NB4 (cell line): ENCODE measurements at regions not wholly inside any gene's neighbourhood (a gene's known extent, or its start where the extent isn't known, plus 50 kb on each side); places are given as distances from the start of the nearest gene placed in this dataset.

ENCODE experiments used
- MYC ChIP-seq: IDR thresholded peaks from 2 replicates; pipeline ENCODE4 v1.6.1; 2011; ENCODE audit warnings: low read depth, low read length
- POLR2A ChIP-seq: IDR thresholded peaks from 2 replicates; pipeline ENCODE4 v1.6.1; 2011; ENCODE audit warnings: mild to moderate bottlenecking; ENCODE audit not compliant: insufficient read length; ENCODE audit errors: extremely low read depth
- TF ChIP-seq, protein P1 (sequence below): IDR thresholded peaks from one replicate; pipeline ENCODE4 v1.5.1; 2012; ENCODE audit warnings: low read depth, low read length
- TF ChIP-seq, protein P2 (sequence below): IDR thresholded peaks from 2 replicates; pipeline ENCODE4 v1.6.1; 2011; ENCODE audit warnings: low read depth, low read length

DNA sequence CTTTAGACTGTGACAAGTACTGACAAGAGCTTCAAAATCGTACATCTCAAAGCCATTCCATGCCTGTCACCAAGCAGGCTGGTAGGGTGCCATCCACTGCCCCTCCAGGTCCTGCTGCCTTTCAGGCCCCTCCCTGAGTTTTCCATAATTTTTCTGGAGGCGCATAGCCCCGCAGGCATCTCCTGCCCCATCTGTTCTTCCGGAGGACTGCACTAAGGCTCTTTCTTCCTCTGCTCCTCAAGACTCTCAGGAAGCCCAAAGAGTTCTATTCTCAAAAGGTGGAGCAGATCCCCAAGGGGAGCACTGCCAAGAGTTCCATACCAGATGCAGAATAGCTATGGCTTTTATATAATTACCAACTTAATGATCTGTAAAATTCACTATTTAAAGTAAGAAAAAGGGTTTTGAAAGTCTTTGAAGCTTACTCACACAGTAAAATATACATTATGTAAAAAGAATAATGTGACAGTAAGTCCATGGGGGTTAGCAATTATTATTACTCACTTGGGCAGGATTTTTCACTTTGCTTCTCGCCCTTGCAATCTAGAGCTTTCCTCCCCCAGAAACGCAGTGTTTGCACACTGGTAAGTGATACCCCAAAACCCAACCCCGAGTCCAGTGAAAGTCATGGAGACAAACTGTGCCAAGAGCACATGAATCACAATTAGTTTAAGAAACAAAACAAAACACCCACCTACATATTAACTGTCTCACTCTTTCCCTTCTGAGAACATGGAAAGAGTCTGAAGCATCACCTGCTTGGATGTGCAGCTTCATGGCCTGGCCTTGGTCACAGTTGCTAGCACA lies 114.1 kb upstream of the DAPK1 start:
- TF ChIP-seq, protein P1, sequence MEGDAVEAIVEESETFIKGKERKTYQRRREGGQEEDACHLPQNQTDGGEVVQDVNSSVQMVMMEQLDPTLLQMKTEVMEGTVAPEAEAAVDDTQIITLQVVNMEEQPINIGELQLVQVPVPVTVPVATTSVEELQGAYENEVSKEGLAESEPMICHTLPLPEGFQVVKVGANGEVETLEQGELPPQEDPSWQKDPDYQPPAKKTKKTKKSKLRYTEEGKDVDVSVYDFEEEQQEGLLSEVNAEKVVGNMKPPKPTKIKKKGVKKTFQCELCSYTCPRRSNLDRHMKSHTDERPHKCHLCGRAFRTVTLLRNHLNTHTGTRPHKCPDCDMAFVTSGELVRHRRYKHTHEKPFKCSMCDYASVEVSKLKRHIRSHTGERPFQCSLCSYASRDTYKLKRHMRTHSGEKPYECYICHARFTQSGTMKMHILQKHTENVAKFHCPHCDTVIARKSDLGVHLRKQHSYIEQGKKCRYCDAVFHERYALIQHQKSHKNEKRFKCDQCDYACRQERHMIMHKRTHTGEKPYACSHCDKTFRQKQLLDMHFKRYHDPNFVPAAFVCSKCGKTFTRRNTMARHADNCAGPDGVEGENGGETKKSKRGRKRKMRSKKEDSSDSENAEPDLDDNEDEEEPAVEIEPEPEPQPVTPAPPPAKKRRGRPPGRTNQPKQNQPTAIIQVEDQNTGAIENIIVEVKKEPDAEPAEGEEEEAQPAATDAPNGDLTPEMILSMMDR = no peak
- TF ChIP-seq POLR2A (no peak), MYC (no peak)
- TF ChIP-seq, protein P2, sequence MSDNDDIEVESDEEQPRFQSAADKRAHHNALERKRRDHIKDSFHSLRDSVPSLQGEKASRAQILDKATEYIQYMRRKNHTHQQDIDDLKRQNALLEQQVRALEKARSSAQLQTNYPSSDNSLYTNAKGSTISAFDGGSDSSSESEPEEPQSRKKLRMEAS = no peak
